Naive B cell (primary cell): ENCODE measurements at regions not wholly inside any gene's neighbourhood (a gene's known extent, or its start where the extent isn't known, plus 50 kb on each side); places are given as distances from the start of the nearest gene placed in this dataset.

Experiments used
- ATAC-seq, 2 donors: fragments of 150-1000 bp; cut with Tn5 transposase; 2 replicates each; pipeline ENCODE4 v1.10.0; 2021; ENCODE audit warnings: low read depth in 2 of 2, mild to moderate bottlenecking in 2 of 2, moderate library complexity in 2 of 2
- DNase-seq: peaks from one replicate; pipeline ENCODE4 v3.0.0; 2022
- H3K27ac Mint-ChIP-seq, 6 donors: one replicate each; pipeline ENCODE4 v1.8.0; 2020 to 2022; ENCODE audit warnings: mild to moderate bottlenecking in 6 of 6, mixed read lengths in 6 of 6, moderate library complexity in 5 of 6, inconsistent platforms in 2 of 6
- H3K27me3 Mint-ChIP-seq, 3 donors: one replicate each; pipeline ENCODE4 v1.8.0; 2021 to 2022; ENCODE audit warnings: mixed read lengths in 3 of 3, mild to moderate bottlenecking in 1 of 3
- H3K36me3 Mint-ChIP-seq, 2 donors: one replicate each; pipeline ENCODE4 v1.8.0; 2020 to 2022; ENCODE audit warnings: mixed read lengths in 2 of 2, inconsistent platforms in 1 of 2, mild to moderate bottlenecking in 1 of 2
- H3K4me1 Mint-ChIP-seq, 3 donors: one replicate each; pipeline ENCODE4 v1.8.0; 2020 to 2022; ENCODE audit warnings: mixed read lengths in 3 of 3, inconsistent platforms in 1 of 3, mild to moderate bottlenecking in 1 of 3, moderate library complexity in 1 of 3
- H3K4me3 Mint-ChIP-seq, 8 donors: one replicate each; pipeline ENCODE4 v1.8.0; 2020 to 2022; ENCODE audit warnings: mild to moderate bottlenecking in 8 of 8, mixed read lengths in 8 of 8, moderate library complexity in 8 of 8, inconsistent platforms in 2 of 8
- H3K9me3 Mint-ChIP-seq, 7 donors: one replicate each; pipeline ENCODE4 v1.8.0; 2020 to 2022; ENCODE audit warnings: mixed read lengths in 7 of 7, mild to moderate bottlenecking in 5 of 7, inconsistent platforms in 2 of 7, moderate library complexity in 1 of 7

GRCh38 chr5:96244696-96245095 is 188.4 kb downstream of the PCSK1 start:
- Mint-ChIP-seq H3K27me3 (peaks cover 1 to 16% (median 7%) of the 10 kb centered on the region in 3 donors), H3K9me3 (peaks cover 0 to 9% (median 0%) of the 10 kb centered on the region in 7 donors), H3K27ac (no peak overlapping the region), H3K4me1 (no peaks in the 10 kb centered on the region), H3K36me3 (no peaks in the 10 kb centered on the region), H3K4me3 (no peak overlapping the region)
- no peak for ATAC-seq
- DNase-seq, result no peak

GRCh38 chr5:96243862-96244261 is 189.2 kb downstream of the PCSK1 start:
- no peaks in the 10 kb centered on the region for H3K36me3 Mint-ChIP-seq
- H3K27me3 Mint-ChIP-seq, result peaks cover 0 to 14% (median 7%) of the 10 kb centered on the region in 3 donors
- no peak for ATAC-seq
- no peak for DNase-seq
- no peak overlapping the region for H3K27ac Mint-ChIP-seq
- H3K9me3 Mint-ChIP-seq, result peaks cover 0 to 9% (median 0%) of the 10 kb centered on the region in 7 donors
- H3K4me1 Mint-ChIP-seq, result no peaks in the 10 kb centered on the region
- H3K4me3 Mint-ChIP-seq, result no peak overlapping the region

- Mint-ChIP-seq H3K36me3 (no peaks in the 10 kb centered on the region), H3K4me1 (no peaks in the 10 kb centered on the region), H3K4me3 (no peak overlapping the region), H3K27ac (no peak overlapping the region), H3K27me3 (peaks cover 0 to 12% (median 5%) of the 10 kb centered on the region in 3 donors), H3K9me3 (peaks cover 0 to 9% (median 0%) of the 10 kb centered on the region in 7 donors)
- ATAC-seq, result no peak
- no peak for DNase-seq
These were observed 189.8 kb downstream of the PCSK1 start for GRCh38 chr5:96243203-96243602.

GRCh38 chr5:96242571-96242970 is 190.5 kb downstream of the PCSK1 start:
- Mint-ChIP-seq H3K36me3 (no peaks in the 10 kb centered on the region), H3K4me1 (no peaks in the 10 kb centered on the region), H3K4me3 (no peak overlapping the region), H3K9me3 (peaks cover 0 to 9% (median 0%) of the 10 kb centered on the region in 7 donors), H3K27ac (no peak overlapping the region), H3K27me3 (peaks cover 0 to 11% (median 0%) of the 10 kb centered on the region in 3 donors)
- DNase-seq (no peak), ATAC-seq (no peak)

GRCh38 chr5:96236831-96237230 is 196.2 kb downstream of the PCSK1 start:
- DNase-seq (no peak), ATAC-seq (no peak)
- Mint-ChIP-seq H3K27me3 (peaks cover 0 to 6% (median 0%) of the 10 kb centered on the region in 3 donors), H3K4me3 (no peak overlapping the region), H3K27ac (no peak overlapping the region), H3K9me3 (peaks cover 0 to 3% (median 0%) of the 10 kb centered on the region in 7 donors), H3K4me1 (no peaks in the 10 kb centered on the region), H3K36me3 (no peaks in the 10 kb centered on the region)

GRCh38 chr5:96236051-96236450 is 197.0 kb downstream of the PCSK1 start:
- H3K9me3 Mint-ChIP-seq, result peaks cover 0 to 3% (median 0%) of the 10 kb centered on the region in 7 donors
- H3K27ac Mint-ChIP-seq, result no peak overlapping the region
- no peaks in the 10 kb centered on the region for H3K36me3 Mint-ChIP-seq
- DNase-seq, result no peak
- no peak for ATAC-seq
- H3K27me3 Mint-ChIP-seq, result peaks cover 0 to 6% (median 0%) of the 10 kb centered on the region in 3 donors
- no peaks in the 10 kb centered on the region for H3K4me1 Mint-ChIP-seq
- no peak overlapping the region for H3K4me3 Mint-ChIP-seq

- H3K27ac Mint-ChIP-seq, result no peak overlapping the region
- DNase-seq (no peak), ATAC-seq (no peak)
- peaks cover 0 to 6% (median 0%) of the 10 kb centered on the region in 3 donors for H3K27me3 Mint-ChIP-seq
- H3K4me3 Mint-ChIP-seq, result no peak overlapping the region
- no peaks in the 10 kb centered on the region for H3K4me1 Mint-ChIP-seq
- no peaks in the 10 kb centered on the region for H3K36me3 Mint-ChIP-seq
- H3K9me3 Mint-ChIP-seq, result peaks cover 0 to 3% (median 0%) of the 10 kb centered on the region in 7 donors
These were observed 197.8 kb downstream of the PCSK1 start for GRCh38 chr5:96235008-96235910.

GRCh38 chr5:96232602-96233001 is 200.4 kb downstream of the PCSK1 start:
- Mint-ChIP-seq H3K4me3 (no peak overlapping the region), H3K4me1 (no peaks in the 10 kb centered on the region), H3K27ac (no peak overlapping the region), H3K9me3 (peaks cover 0 to 3% (median 0%) of the 10 kb centered on the region in 7 donors), H3K36me3 (no peaks in the 10 kb centered on the region), H3K27me3 (peaks cover 5 to 7% (median 7%) of the 10 kb centered on the region in 3 donors)
- ATAC-seq (no peak), DNase-seq (no peak)

- H3K27ac Mint-ChIP-seq, result no peak overlapping the region
- DNase-seq (no peak), ATAC-seq (no peak)
- no peak overlapping the region for H3K4me3 Mint-ChIP-seq
- no peaks in the 10 kb centered on the region for H3K36me3 Mint-ChIP-seq
- peaks cover 0 to 1% (median 0%) of the 10 kb centered on the region in 7 donors for H3K9me3 Mint-ChIP-seq
- peaks cover 6 to 8% (median 7%) of the 10 kb centered on the region in 3 donors for H3K27me3 Mint-ChIP-seq
- no peaks in the 10 kb centered on the region for H3K4me1 Mint-ChIP-seq
These were observed 203.9 kb downstream of the PCSK1 start for GRCh38 chr5:96229188-96229587.

- H3K9me3 Mint-ChIP-seq, result peaks cover 0 to 1% (median 0%) of the 10 kb centered on the region in 7 donors
These were observed 204.6 kb downstream of the PCSK1 start for GRCh38 chr5:96228408-96228807.

GRCh38 chr5:96227957-96228356 is 205.1 kb downstream of the PCSK1 start:
- Mint-ChIP-seq H3K27ac (no peak overlapping the region), H3K9me3 (peaks cover 0 to 1% (median 0%) of the 10 kb centered on the region in 7 donors), H3K27me3 (peaks cover 6 to 8% (median 7%) of the 10 kb centered on the region in 3 donors), H3K4me3 (no peak overlapping the region), H3K36me3 (no peaks in the 10 kb centered on the region), H3K4me1 (no peaks in the 10 kb centered on the region)
- DNase-seq (no peak), ATAC-seq (no peak)

More at GRCh38 chr5:96228408-96228807, 204.6 kb downstream of the PCSK1 start:
- DNase-seq (no peak), ATAC-seq (no peak)
- peaks cover 6 to 8% (median 7%) of the 10 kb centered on the region in 3 donors for H3K27me3 Mint-ChIP-seq
- H3K4me1 Mint-ChIP-seq, result no peaks in the 10 kb centered on the region
- H3K4me3 Mint-ChIP-seq, result no peak overlapping the region
- no peaks in the 10 kb centered on the region for H3K36me3 Mint-ChIP-seq
- H3K27ac Mint-ChIP-seq, result no peak overlapping the region

GRCh38 chr5:96226941-96227552 is 206.0 kb downstream of the PCSK1 start:
- ATAC-seq (no peak), DNase-seq (no peak)
- Mint-ChIP-seq H3K4me3 (no peak overlapping the region), H3K27ac (peak overlapping the region in 1 of 6 donors; percentile 67), H3K4me1 (no peaks in the 10 kb centered on the region), H3K36me3 (no peaks in the 10 kb centered on the region), H3K27me3 (peaks cover 6 to 8% (median 7%) of the 10 kb centered on the region in 3 donors), H3K9me3 (peaks cover 0 to 6% (median 2%) of the 10 kb centered on the region in 7 donors)

- ATAC-seq, result no peak
- H3K4me3 Mint-ChIP-seq, result no peak overlapping the region
- H3K27me3 Mint-ChIP-seq, result peaks cover 0 to 3% (median under 1%) of the 10 kb centered on the region in 3 donors
- no peaks in the 10 kb centered on the region for H3K36me3 Mint-ChIP-seq
- no peak overlapping the region for H3K27ac Mint-ChIP-seq
- DNase-seq, result no peak
- peaks cover 0 to 18% (median 4%) of the 10 kb centered on the region in 7 donors for H3K9me3 Mint-ChIP-seq
- H3K4me1 Mint-ChIP-seq, result no peaks in the 10 kb centered on the region
These were observed 210.9 kb downstream of the PCSK1 start for GRCh38 chr5:96222129-96222528.
